ENCODE measurements at regions not wholly inside any gene's neighbourhood (a gene's known extent, or its start where the extent isn't known, plus 50 kb on each side); places are given as distances from the start of the nearest gene placed in this dataset.

GRCh38 chr6:12508553-12508952 lies 208.0 kb upstream of the PHACTR1 start:
- TF ChIP-seq, protein P1, sequence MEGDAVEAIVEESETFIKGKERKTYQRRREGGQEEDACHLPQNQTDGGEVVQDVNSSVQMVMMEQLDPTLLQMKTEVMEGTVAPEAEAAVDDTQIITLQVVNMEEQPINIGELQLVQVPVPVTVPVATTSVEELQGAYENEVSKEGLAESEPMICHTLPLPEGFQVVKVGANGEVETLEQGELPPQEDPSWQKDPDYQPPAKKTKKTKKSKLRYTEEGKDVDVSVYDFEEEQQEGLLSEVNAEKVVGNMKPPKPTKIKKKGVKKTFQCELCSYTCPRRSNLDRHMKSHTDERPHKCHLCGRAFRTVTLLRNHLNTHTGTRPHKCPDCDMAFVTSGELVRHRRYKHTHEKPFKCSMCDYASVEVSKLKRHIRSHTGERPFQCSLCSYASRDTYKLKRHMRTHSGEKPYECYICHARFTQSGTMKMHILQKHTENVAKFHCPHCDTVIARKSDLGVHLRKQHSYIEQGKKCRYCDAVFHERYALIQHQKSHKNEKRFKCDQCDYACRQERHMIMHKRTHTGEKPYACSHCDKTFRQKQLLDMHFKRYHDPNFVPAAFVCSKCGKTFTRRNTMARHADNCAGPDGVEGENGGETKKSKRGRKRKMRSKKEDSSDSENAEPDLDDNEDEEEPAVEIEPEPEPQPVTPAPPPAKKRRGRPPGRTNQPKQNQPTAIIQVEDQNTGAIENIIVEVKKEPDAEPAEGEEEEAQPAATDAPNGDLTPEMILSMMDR (IDR thresholded peaks at IDR 0.05; ENCODE audit: insufficient read depth, low read depth, low read length, missing control alignments), result no peak
- DNase-seq (ENCODE audit: low read depth), result no peak
- no peak overlapping the region for H3K4me3 ChIP-seq (ENCODE audit: low read length)

DNA sequence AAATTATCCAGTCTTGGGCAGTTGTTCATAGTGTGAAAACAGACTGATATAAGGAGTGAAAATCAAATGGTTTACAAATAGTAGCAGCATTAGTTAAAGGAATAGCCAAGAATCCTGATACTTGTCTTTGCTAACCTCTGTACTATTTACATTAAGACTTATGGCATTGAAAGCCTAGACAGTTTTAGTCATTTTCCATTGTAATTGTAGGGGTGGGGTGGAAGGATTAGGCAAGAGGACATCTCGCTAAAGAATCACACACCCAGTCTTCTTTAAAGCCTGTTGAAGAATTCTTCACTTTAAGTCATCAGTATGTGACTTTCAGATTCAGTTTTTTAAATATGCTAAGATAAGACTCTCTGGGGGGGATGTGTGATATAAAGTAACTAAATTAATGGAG lies 207.5 kb upstream of the PHACTR1 start:
- H3K4me3 ChIP-seq (ENCODE audit: low read length), result no peak overlapping the region
- TF ChIP-seq, protein P1 (IDR thresholded peaks at IDR 0.05; ENCODE audit: insufficient read depth, low read depth, low read length, missing control alignments), result no peak
- peak; percentile 71 for DNase-seq (ENCODE audit: low read depth)

- peak; percentile 15 for DNase-seq (ENCODE audit: low read depth)
- H3K4me3 ChIP-seq (ENCODE audit: low read length), result no peak overlapping the region
- TF ChIP-seq, protein P1 (IDR thresholded peaks at IDR 0.05; ENCODE audit: insufficient read depth, low read depth, low read length, missing control alignments), result no peak
These were observed 200.5 kb upstream of the PHACTR1 start for GRCh38 chr6:12516070-12516469.

DNA sequence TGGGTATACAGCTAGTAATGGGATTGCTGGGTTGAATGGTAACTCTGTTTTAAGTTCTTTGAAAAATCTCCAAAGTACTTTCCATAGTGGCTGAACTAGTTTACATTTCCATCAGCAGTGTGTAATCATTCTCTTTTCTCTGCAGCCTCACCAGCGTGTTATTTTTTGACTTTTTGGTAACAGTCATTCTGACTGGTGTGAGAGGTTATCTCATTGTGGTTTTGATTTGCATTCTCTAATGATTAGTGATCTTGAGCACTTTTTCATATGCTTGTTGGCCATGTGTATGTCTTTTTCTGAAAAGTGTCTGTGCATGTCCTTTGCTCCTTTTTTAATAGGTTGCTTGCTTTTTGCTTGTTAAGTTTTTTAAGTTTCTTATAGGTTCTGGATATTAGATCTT lies 194.2 kb upstream of the PHACTR1 start:
- TF ChIP-seq, protein P1 (IDR thresholded peaks at IDR 0.05; ENCODE audit: insufficient read depth, low read depth, low read length, missing control alignments), result no peak
- peak; percentile 14 for DNase-seq (ENCODE audit: low read depth)
- no peak overlapping the region for H3K4me3 ChIP-seq (ENCODE audit: low read length)

GRCh38 chr6:12523726-12524125 lies 192.8 kb upstream of the PHACTR1 start:
- DNase-seq (ENCODE audit: low read depth), result no peak
- TF ChIP-seq, protein P1 (IDR thresholded peaks at IDR 0.05; ENCODE audit: insufficient read depth, low read depth, low read length, missing control alignments), result no peak
- H3K4me3 ChIP-seq (ENCODE audit: low read length), result no peak overlapping the region

DNA sequence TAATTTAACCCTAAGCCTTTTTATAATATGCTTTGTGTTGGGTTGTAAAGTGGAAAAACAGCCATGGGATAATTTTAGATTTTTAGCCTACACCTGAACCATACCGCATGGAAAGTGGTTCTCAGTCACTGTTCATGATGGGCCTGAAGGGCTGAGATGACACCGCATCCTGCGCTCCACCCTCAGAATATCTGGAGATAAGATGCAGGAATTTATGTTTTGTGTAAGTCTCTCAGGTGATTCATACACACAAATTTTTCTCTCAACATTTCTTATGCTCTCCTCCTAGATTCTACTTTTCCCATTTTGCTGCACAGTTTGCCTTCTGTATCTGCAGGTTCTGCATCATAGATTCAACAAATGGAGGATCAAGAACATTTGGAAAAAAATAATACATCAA lies 191.3 kb upstream of the PHACTR1 start:
- no peak for DNase-seq (ENCODE audit: low read depth)
- H3K4me3 ChIP-seq (ENCODE audit: low read length), result no peak overlapping the region
- TF ChIP-seq, protein P1 (IDR thresholded peaks at IDR 0.05; ENCODE audit: insufficient read depth, low read depth, low read length, missing control alignments), result no peak

DNA sequence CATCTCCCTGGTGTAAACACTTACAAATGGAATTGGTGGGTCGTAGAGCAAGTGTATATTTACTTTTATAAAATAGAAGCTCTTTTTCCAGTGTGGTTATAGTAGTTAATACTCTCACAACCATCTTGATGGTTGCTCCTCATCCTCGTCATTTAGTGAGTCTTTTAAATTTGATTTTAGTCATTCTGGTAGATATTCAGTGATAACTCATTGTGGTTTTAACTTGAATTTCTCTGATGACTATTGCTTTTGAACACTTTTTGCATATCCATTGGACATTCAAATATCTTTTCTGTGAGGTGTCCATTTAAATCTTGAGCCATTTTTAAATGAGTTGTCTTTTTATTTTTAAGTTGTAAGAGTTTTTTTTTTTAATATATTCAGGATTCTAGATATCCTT lies 189.2 kb upstream of the PHACTR1 start:
- H3K4me3 ChIP-seq (ENCODE audit: low read length), result no peak overlapping the region
- no peak for DNase-seq (ENCODE audit: low read depth)

More for the DNA sequence above, 189.2 kb upstream of the PHACTR1 start:
- TF ChIP-seq, protein P1 (IDR thresholded peaks at IDR 0.05; ENCODE audit: insufficient read depth, low read depth, low read length, missing control alignments), result no peak
